ENCODE measurements at regions not wholly inside any gene's neighbourhood (a gene's known extent, or its start where the extent isn't known, plus 50 kb on each side); places are given as distances from the start of the nearest gene placed in this dataset.

GRCh38 chr6:104207635-104208034 is 652.1 kb downstream of the HACE1 start:
- H3K23ac ChIP-seq (ENCODE audit: low read length in 2 of 2): no peak overlapping the region
- H3K18ac ChIP-seq (ENCODE audit: low read depth in 1 of 2, low read length in 2 of 2): no peak overlapping the region
- H3K36me3 ChIP-seq (ENCODE audit: control insufficient read depth in 1 of 2, insufficient read depth in 2 of 2, low read depth in 1 of 2, low read length in 2 of 2): no peaks in the 10 kb centered on the region
- H3K4ac ChIP-seq (ENCODE audit: low read depth in 1 of 2, low read length in 2 of 2): no peak overlapping the region
- H3K27ac ChIP-seq (ENCODE audit: low read length, poor library complexity, severe bottlenecking): no peak overlapping the region
- no peak overlapping the region for H2AK5ac ChIP-seq (ENCODE audit: low read length, severe bottlenecking)
- H2AFZ ChIP-seq (ENCODE audit: low read depth, low read length): no peak overlapping the region
- no peak overlapping the region for H2BK120ac ChIP-seq (ENCODE audit: low read depth, low read length)
- no peak overlapping the region for H3K4me3 ChIP-seq (ENCODE audit: insufficient read depth in 1 of 2, low read depth in 1 of 2, low read length in 2 of 2)
- H2BK12ac ChIP-seq (ENCODE audit: low read length in 2 of 2): no peak overlapping the region
- no peak overlapping the region for H3K9ac ChIP-seq (ENCODE audit: low read length)
- H2BK15ac ChIP-seq (ENCODE audit: low read depth, poor library complexity, severe bottlenecking): no peak overlapping the region
- H4K91ac ChIP-seq (ENCODE audit: low read length): no peak overlapping the region
- H3K9me3 ChIP-seq (ENCODE audit: control insufficient read depth, low read length): no peaks in the 10 kb centered on the region
- H3K4me2 ChIP-seq (ENCODE audit: low read length, poor library complexity, severe bottlenecking): no peak overlapping the region
- DNase-seq: no peak
- H3K14ac ChIP-seq (ENCODE audit: low read length in 2 of 2): no peak overlapping the region
- no peaks in the 10 kb centered on the region for H3K27me3 ChIP-seq (ENCODE audit: control insufficient read depth in 1 of 2, insufficient read depth in 1 of 2, low read length in 2 of 2)
- no peak overlapping the region for H4K8ac ChIP-seq (ENCODE audit: low read length)
- no peaks in the 10 kb centered on the region for H3K79me1 ChIP-seq (replicated peaks; ENCODE audit: low read length, poor library complexity, severe bottlenecking)
- H2BK5ac ChIP-seq (ENCODE audit: low read depth, low read length, poor library complexity, severe bottlenecking): no peak overlapping the region
- H3K4me1 ChIP-seq (ENCODE audit: control insufficient read depth, insufficient read depth, low read depth, low read length): no peaks in the 10 kb centered on the region

- H3K9me3 ChIP-seq (ENCODE audit: control insufficient read depth, low read length): peaks cover 7% of the 10 kb centered on the region
- DNase-seq: no peak
- H3K9ac ChIP-seq (ENCODE audit: low read length): no peak overlapping the region
- no peak overlapping the region for H2BK5ac ChIP-seq (ENCODE audit: low read depth, low read length, poor library complexity, severe bottlenecking)
- H3K18ac ChIP-seq (ENCODE audit: low read depth in 1 of 2, low read length in 2 of 2): no peak overlapping the region
- H3K27me3 ChIP-seq (ENCODE audit: control insufficient read depth in 1 of 2, insufficient read depth in 1 of 2, low read length in 2 of 2): no peaks in the 10 kb centered on the region
- no peak overlapping the region for H3K4me3 ChIP-seq (ENCODE audit: insufficient read depth in 1 of 2, low read depth in 1 of 2, low read length in 2 of 2)
- H3K4me1 ChIP-seq (ENCODE audit: control insufficient read depth, insufficient read depth, low read depth, low read length): no peaks in the 10 kb centered on the region
- H2AK5ac ChIP-seq (ENCODE audit: low read length, severe bottlenecking): no peak overlapping the region
- no peak overlapping the region for H3K14ac ChIP-seq (ENCODE audit: low read length in 2 of 2)
- H4K91ac ChIP-seq (ENCODE audit: low read length): no peak overlapping the region
- no peak overlapping the region for H4K8ac ChIP-seq (ENCODE audit: low read length)
- H3K4ac ChIP-seq (ENCODE audit: low read depth in 1 of 2, low read length in 2 of 2): no peak overlapping the region
- no peak overlapping the region for H2AFZ ChIP-seq (ENCODE audit: low read depth, low read length)
- 87% methylated on average over 2 of the region's 2 CpGs for WGBS
- no peak overlapping the region for H2BK12ac ChIP-seq (ENCODE audit: low read length in 2 of 2)
- H3K23ac ChIP-seq (ENCODE audit: low read length in 2 of 2): no peak overlapping the region
- H2BK120ac ChIP-seq (ENCODE audit: low read depth, low read length): no peak overlapping the region
- no peaks in the 10 kb centered on the region for H3K79me1 ChIP-seq (replicated peaks; ENCODE audit: low read length, poor library complexity, severe bottlenecking)
- H3K4me2 ChIP-seq (ENCODE audit: low read length, poor library complexity, severe bottlenecking): no peak overlapping the region
- H3K27ac ChIP-seq (ENCODE audit: low read length, poor library complexity, severe bottlenecking): no peak overlapping the region
- H3K36me3 ChIP-seq (ENCODE audit: control insufficient read depth in 1 of 2, insufficient read depth in 2 of 2, low read depth in 1 of 2, low read length in 2 of 2): no peaks in the 10 kb centered on the region
- no peak overlapping the region for H2BK15ac ChIP-seq (ENCODE audit: low read depth, poor library complexity, severe bottlenecking)
These were observed 658.2 kb downstream of the HACE1 start for GRCh38 chr6:104201557-104201956.

GRCh38 chr6:104187616-104188015 is 672.1 kb downstream of the HACE1 start:
- Histone ChIP-seq H4K8ac (ENCODE audit: low read length) (no peak overlapping the region), H3K9me3 (ENCODE audit: control insufficient read depth, low read length) (peaks cover 14% of the 10 kb centered on the region), H4K91ac (ENCODE audit: low read length) (no peak overlapping the region), H2AK5ac (ENCODE audit: low read length, severe bottlenecking) (no peak overlapping the region), H2BK12ac (ENCODE audit: low read length in 2 of 2) (no peak overlapping the region), H3K9ac (ENCODE audit: low read length) (no peak overlapping the region), H2BK5ac (ENCODE audit: low read depth, low read length, poor library complexity, severe bottlenecking) (no peak overlapping the region), H3K4ac (ENCODE audit: low read depth in 1 of 2, low read length in 2 of 2) (no peak overlapping the region), H2BK120ac (ENCODE audit: low read depth, low read length) (no peak overlapping the region), H3K23ac (ENCODE audit: low read length in 2 of 2) (no peak overlapping the region), H3K14ac (ENCODE audit: low read length in 2 of 2) (no peak overlapping the region), H3K27ac (ENCODE audit: low read length, poor library complexity, severe bottlenecking) (no peak overlapping the region), H2BK15ac (ENCODE audit: low read depth, poor library complexity, severe bottlenecking) (no peak overlapping the region), H3K4me2 (ENCODE audit: low read length, poor library complexity, severe bottlenecking) (no peak overlapping the region), H3K79me1 (replicated peaks; ENCODE audit: low read length, poor library complexity, severe bottlenecking) (no peaks in the 10 kb centered on the region), H3K4me3 (ENCODE audit: insufficient read depth in 1 of 2, low read depth in 1 of 2, low read length in 2 of 2) (no peak overlapping the region), H2AFZ (ENCODE audit: low read depth, low read length) (no peak overlapping the region), H3K18ac (ENCODE audit: low read depth in 1 of 2, low read length in 2 of 2) (no peak overlapping the region), H3K36me3 (ENCODE audit: control insufficient read depth in 1 of 2, insufficient read depth in 2 of 2, low read depth in 1 of 2, low read length in 2 of 2) (no peaks in the 10 kb centered on the region), H3K27me3 (ENCODE audit: control insufficient read depth in 1 of 2, insufficient read depth in 1 of 2, low read length in 2 of 2) (no peaks in the 10 kb centered on the region), H3K4me1 (ENCODE audit: control insufficient read depth, insufficient read depth, low read depth, low read length) (no peaks in the 10 kb centered on the region)
- no peak for DNase-seq

GRCh38 chr6:104186831-104187230 is 672.9 kb downstream of the HACE1 start:
- Histone ChIP-seq H2AK5ac (ENCODE audit: low read length, severe bottlenecking) (no peak overlapping the region), H2BK12ac (ENCODE audit: low read length in 2 of 2) (no peak overlapping the region), H3K4me1 (ENCODE audit: control insufficient read depth, insufficient read depth, low read depth, low read length) (no peaks in the 10 kb centered on the region), H2BK15ac (ENCODE audit: low read depth, poor library complexity, severe bottlenecking) (no peak overlapping the region), H4K91ac (ENCODE audit: low read length) (no peak overlapping the region), H2BK5ac (ENCODE audit: low read depth, low read length, poor library complexity, severe bottlenecking) (no peak overlapping the region), H3K4me2 (ENCODE audit: low read length, poor library complexity, severe bottlenecking) (no peak overlapping the region), H3K9ac (ENCODE audit: low read length) (no peak overlapping the region), H3K14ac (ENCODE audit: low read length in 2 of 2) (no peak overlapping the region), H3K9me3 (ENCODE audit: control insufficient read depth, low read length) (peaks cover 6% of the 10 kb centered on the region), H3K4me3 (ENCODE audit: insufficient read depth in 1 of 2, low read depth in 1 of 2, low read length in 2 of 2) (no peak overlapping the region), H3K23ac (ENCODE audit: low read length in 2 of 2) (no peak overlapping the region), H3K36me3 (ENCODE audit: control insufficient read depth in 1 of 2, insufficient read depth in 2 of 2, low read depth in 1 of 2, low read length in 2 of 2) (no peaks in the 10 kb centered on the region), H3K4ac (ENCODE audit: low read depth in 1 of 2, low read length in 2 of 2) (no peak overlapping the region), H2BK120ac (ENCODE audit: low read depth, low read length) (no peak overlapping the region), H3K18ac (ENCODE audit: low read depth in 1 of 2, low read length in 2 of 2) (no peak overlapping the region), H4K8ac (ENCODE audit: low read length) (no peak overlapping the region), H3K27ac (ENCODE audit: low read length, poor library complexity, severe bottlenecking) (no peak overlapping the region), H3K27me3 (ENCODE audit: control insufficient read depth in 1 of 2, insufficient read depth in 1 of 2, low read length in 2 of 2) (no peaks in the 10 kb centered on the region), H2AFZ (ENCODE audit: low read depth, low read length) (no peak overlapping the region), H3K79me1 (replicated peaks; ENCODE audit: low read length, poor library complexity, severe bottlenecking) (no peaks in the 10 kb centered on the region)
- WGBS: 54% methylated on average over 3 of the region's 3 CpGs
- DNase-seq: no peak

All from mesenchymal stem cell (in vitro differentiated cells and primary cell).